ENCODE measurements at regions not wholly inside any gene's neighbourhood (a gene's known extent, or its start where the extent isn't known, plus 50 kb on each side); places are given as distances from the start of the nearest gene placed in this dataset.

DNA sequence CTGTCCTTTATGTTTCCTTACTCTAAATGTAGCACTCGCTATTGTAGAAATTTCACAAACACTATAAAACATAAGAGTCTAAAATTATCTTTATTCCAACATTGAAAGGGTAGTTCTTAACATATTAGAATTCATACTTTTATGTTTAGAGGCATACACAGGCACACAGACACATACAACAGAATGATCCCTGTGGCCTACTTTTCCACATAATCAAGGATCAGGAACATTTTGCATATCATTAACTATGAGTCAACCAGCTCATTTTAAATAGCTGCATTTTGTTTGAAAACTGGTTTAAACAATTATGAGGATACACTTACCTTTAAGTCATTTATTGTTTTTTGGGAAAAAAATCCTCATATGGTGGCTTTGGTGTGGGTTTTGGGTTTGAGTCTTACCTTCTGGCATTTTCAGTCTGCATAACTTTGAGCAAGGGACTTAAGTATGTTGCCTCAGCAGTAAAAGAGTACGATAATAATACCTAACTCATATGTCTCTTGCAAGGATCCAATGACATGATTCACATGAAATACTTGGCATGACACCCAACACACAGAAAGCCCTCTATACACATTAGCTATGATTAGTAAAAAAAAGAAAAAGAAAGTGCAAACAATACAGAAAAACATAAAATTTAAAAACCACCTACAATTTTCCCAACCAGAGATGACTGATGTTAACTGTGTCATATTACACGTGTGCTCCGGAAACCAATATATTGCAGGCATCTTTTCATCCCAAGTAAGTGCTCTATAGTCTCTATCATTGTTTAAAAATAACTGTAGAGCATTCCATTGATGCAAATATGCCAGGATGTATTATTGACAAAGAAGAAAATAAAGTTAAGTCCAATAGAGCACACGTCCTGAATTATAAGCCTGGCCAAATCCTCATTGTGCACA is 213.1 kb upstream of the ADAMTS9 start:
- no peak for TF ChIP-seq CTCF (conservative IDR thresholded peaks at IDR 0.05)
- peaks cover 1% of the 10 kb centered on the region for H3K4me1 ChIP-seq (ENCODE audit: control insufficient read depth, insufficient read depth, low read length)
- WGBS, 2 experiments (ENCODE audit: insufficient coverage in 1 of 2, insufficient read length in 1 of 2): 96 to 100% methylated on average over 3 to 5 of the region's 5 CpGs

GRCh38 chr3:64900156-64900555 is 212.4 kb upstream of the ADAMTS9 start:
- Histone ChIP-seq H3K27ac (ENCODE audit: low read depth, low read length) (no peak overlapping the region), H3K36me3 (ENCODE audit: control insufficient read depth, insufficient read depth, low read length) (no peaks in the 10 kb centered on the region), H3K27me3 (ENCODE audit: control insufficient read depth, insufficient read depth, low read length, poor library complexity, severe bottlenecking) (no peaks in the 10 kb centered on the region), H3K9ac (ENCODE audit: extremely low read depth, low read length, poor library complexity, severe bottlenecking) (no peak overlapping the region), H3K9me3 (ENCODE audit: control insufficient read depth, low read length) (no peaks in the 10 kb centered on the region), H3K4me1 (ENCODE audit: control insufficient read depth, insufficient read depth, low read length) (peaks cover 5% of the 10 kb centered on the region), H3K4me3 (ENCODE audit: low read length) (no peak overlapping the region)
- H3K27ac Mint-ChIP-seq: peak overlapping the region; percentile 40
- TF ChIP-seq CTCF (conservative IDR thresholded peaks at IDR 0.05): no peak
- no peak overlapping the region for H3K4me3 Mint-ChIP-seq
- H3K4me1 Mint-ChIP-seq: peaks cover 9% of the 10 kb centered on the region
- WGBS, 2 experiments (ENCODE audit: insufficient coverage in 1 of 2, insufficient read length in 1 of 2): 90 to 94% methylated on average over 3 of the region's 3 CpGs
- H3K9me3 Mint-ChIP-seq: no peaks in the 10 kb centered on the region
- no peaks in the 10 kb centered on the region for H3K27me3 Mint-ChIP-seq (ENCODE audit: insufficient read depth)
- no peak for DNase-seq
- no peaks in the 10 kb centered on the region for H3K36me3 Mint-ChIP-seq (ENCODE audit: low read depth)

More for the DNA sequence above, 213.1 kb upstream of the ADAMTS9 start:
- Mint-ChIP-seq H3K36me3 (ENCODE audit: low read depth) (no peaks in the 10 kb centered on the region), H3K27me3 (ENCODE audit: insufficient read depth) (no peaks in the 10 kb centered on the region), H3K4me1 (peaks cover 6% of the 10 kb centered on the region), H3K27ac (peak overlapping the region; percentile 40), H3K9me3 (no peaks in the 10 kb centered on the region), H3K4me3 (no peak overlapping the region)
- no peaks in the 10 kb centered on the region for H3K36me3 ChIP-seq (ENCODE audit: control insufficient read depth, insufficient read depth, low read length)
- no peak overlapping the region for H3K27ac ChIP-seq (ENCODE audit: low read depth, low read length)
- no peaks in the 10 kb centered on the region for H3K9me3 ChIP-seq (ENCODE audit: control insufficient read depth, low read length)
- no peak for DNase-seq
- H3K27me3 ChIP-seq (ENCODE audit: control insufficient read depth, insufficient read depth, low read length, poor library complexity, severe bottlenecking): no peaks in the 10 kb centered on the region
- H3K9ac ChIP-seq (ENCODE audit: extremely low read depth, low read length, poor library complexity, severe bottlenecking): no peak overlapping the region
- no peak overlapping the region for H3K4me3 ChIP-seq (ENCODE audit: low read length)

GRCh38 chr3:64898941-64899340 is 211.1 kb upstream of the ADAMTS9 start:
- no peaks in the 10 kb centered on the region for H3K36me3 Mint-ChIP-seq (ENCODE audit: low read depth)
- peaks cover 18% of the 10 kb centered on the region for H3K4me1 Mint-ChIP-seq
- DNase-seq: no peak

More at GRCh38 chr3:64898941-64899340, 211.1 kb upstream of the ADAMTS9 start:
- H3K4me3 ChIP-seq (ENCODE audit: low read length): no peak overlapping the region
- H3K27ac Mint-ChIP-seq: no peak overlapping the region
- H3K9ac ChIP-seq (ENCODE audit: extremely low read depth, low read length, poor library complexity, severe bottlenecking): no peak overlapping the region
- no peaks in the 10 kb centered on the region for H3K27me3 Mint-ChIP-seq (ENCODE audit: insufficient read depth)
- no peaks in the 10 kb centered on the region for H3K9me3 ChIP-seq (ENCODE audit: control insufficient read depth, low read length)
- no peak for TF ChIP-seq CTCF (conservative IDR thresholded peaks at IDR 0.05)
- H3K9me3 Mint-ChIP-seq: no peaks in the 10 kb centered on the region
- H3K4me1 ChIP-seq (ENCODE audit: control insufficient read depth, insufficient read depth, low read length): peaks cover 14% of the 10 kb centered on the region
- H3K36me3 ChIP-seq (ENCODE audit: control insufficient read depth, insufficient read depth, low read length): no peaks in the 10 kb centered on the region
- WGBS, 2 experiments (ENCODE audit: insufficient coverage in 1 of 2, insufficient read length in 1 of 2): 100% methylated on average over 1 of the region's 1 CpG; no CpG with 5 or more reads in 1 of the 2 experiments
- H3K4me3 Mint-ChIP-seq: no peak overlapping the region
- no peak overlapping the region for H3K27ac ChIP-seq (ENCODE audit: low read depth, low read length)
- H3K27me3 ChIP-seq (ENCODE audit: control insufficient read depth, insufficient read depth, low read length, poor library complexity, severe bottlenecking): no peaks in the 10 kb centered on the region

Data from endodermal cell (in vitro differentiated cells).